GM18858 (cell line): ENCODE measurements at regions not wholly inside any gene's neighbourhood (a gene's known extent, or its start where the extent isn't known, plus 50 kb on each side); places are given as distances from the start of the nearest gene placed in this dataset.
"Not testable (repeated sequence)": the region's sequence is repeated elsewhere in the genome, so short reads cannot be mapped to it uniquely, and the experiment has no call there.

Experiments
- ATAC-seq: cut with Tn5 transposase; IDR thresholded peaks from one replicate; pipeline ENCODE4 v1.9.1; 2021; ENCODE audit not compliant: unreplicated experiment

DNA sequence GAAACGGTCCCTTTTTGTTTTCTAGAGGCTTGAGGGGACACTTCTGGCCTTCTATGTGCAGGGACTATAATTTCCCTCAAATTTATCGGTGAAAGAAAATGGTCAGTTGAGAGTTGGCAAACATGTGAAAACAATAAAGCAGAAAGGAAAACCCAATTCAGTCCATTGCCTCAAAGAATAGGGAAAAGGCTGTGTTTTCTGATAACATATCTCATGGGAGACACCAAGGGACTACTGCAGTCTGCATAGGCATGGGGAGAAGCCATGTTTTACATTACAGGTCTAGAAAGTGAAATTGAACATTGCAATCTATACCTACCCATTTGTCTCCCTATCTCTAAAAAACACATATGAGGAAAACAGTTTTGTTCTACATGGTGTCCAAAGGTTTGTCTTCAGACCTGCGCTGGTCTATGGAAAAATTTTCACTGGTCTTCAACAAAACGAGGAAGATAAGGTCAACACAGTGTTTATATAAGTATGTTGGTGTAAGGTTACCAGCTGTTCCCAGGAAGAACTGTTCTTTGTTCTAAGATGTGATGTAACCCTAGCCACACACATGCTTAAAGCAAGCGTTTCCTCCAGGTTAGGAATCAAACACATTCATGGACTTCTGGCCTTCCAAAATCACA, 179.7 kb downstream of the MREG start:
- ATAC-seq = no peak

DNA sequence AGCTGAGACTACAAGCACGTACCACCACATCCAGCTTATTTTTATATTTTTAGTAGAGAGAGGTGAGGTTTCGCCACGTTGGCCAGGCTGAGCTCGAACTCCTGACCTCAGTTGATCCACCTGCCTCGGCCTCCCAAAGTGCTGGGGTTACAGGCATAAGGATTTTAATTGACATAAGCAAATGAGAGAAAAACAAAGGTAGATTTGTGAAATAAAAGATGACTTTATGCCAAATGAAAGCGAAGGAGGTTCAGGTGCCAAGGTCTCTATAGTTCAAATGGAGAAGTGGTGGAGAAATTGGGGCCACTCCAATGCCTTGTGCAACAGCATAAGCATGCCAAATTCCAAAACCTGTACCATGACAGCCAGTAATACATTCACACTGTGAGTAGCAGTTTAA, 180.6 kb downstream of the MREG start:
- no peak for ATAC-seq

DNA sequence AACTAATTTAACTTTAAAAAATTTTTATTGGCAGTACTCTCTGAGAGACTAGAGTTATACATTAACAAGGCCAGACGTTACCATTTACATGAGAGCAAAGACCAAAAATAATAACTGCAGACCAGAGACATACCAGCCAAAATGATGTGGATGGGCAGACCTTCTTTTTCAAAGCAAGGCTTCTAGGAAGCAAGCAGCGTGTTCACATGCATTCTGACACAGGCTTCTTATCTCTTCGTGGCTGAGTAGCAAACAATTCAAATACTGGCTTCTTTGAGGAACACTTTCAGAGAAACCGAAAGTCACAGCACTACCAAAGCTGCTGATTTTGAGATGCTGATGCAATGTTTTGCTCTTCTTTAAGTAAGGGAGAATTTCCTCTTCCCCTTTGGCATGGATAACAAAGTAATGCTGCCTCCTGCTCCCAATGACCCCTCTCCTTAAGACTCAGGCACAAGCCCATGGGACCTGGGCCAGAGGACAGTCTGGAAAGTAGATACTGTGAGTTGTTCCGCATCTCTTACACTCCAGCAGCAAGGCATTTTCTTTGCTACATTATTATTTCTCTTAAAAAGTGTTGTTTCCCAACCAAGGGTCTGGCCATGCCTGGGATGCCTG, 181.9 kb downstream of the MREG start:
- no peak for ATAC-seq

DNA sequence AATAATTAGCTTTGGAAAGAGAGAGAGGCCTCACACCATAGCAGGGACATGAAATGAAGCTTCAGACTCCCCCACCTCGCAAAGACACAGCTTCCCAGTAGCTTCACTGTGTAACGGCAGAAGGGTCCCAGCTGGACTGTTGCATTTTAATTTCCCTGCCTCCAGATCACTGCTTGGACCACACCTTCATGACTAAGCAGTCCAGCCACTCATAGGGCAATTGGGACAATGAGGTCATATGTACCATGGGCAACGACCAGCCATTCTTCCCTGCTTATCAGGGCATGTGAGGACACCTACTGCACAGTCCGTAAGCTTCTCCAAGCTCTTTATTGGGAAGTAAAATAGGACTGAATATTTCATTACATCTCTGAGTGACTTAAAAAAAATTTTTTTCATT, 183.0 kb downstream of the MREG start:
- ATAC-seq = no peak

DNA sequence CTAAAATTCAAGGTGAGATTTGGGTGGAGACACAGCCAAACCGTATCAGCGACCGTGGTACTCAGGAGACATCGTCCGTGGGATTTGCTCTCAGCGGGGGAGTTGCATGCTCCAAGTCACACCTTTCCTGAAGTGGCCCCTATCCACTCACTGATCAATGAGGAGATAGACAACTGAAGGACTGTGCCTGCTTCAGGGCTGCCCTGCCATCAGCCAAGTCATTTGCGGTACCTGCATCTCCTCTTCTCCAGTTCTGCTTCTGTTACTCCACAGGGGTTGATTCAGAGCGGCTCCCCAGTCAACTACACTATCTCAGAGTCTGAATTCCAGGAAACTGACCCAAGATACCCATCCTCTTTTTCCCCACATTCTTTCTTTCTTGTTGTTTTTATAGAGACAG, 184.1 kb downstream of the MREG start:
- no peak for ATAC-seq

DNA sequence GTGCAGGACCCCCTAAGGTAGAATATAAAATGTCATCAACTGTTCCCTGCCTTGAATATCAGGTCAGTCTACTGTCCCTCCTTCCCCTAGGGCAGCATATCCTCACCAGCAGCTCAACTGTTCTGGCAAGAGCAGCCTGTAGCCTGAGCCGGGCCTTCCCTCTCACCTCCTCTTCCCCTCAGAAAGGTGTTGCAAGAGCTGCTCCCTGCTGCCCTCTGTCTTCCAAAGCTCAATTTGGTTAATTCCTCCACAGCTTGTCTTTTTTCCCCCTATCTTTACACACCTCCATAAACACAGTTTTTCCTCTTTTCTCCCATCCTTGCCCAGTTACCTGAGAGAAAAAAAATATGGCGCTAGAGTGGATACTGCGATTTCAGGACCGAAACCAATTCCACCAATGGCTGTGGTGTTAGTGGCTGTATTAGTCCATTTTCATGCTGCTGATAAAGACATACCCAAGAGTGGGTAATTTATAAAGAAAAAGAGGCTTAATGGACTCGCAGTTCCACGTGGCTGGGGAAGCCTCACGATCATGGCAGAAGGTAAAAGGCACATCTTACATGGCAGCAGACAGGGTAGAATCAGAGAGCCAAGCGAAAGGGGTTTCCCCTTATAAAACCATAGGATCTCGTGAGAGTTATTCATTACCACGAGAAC, 184.7 kb downstream of the MREG start:
- ATAC-seq = peak; percentile 92

DNA sequence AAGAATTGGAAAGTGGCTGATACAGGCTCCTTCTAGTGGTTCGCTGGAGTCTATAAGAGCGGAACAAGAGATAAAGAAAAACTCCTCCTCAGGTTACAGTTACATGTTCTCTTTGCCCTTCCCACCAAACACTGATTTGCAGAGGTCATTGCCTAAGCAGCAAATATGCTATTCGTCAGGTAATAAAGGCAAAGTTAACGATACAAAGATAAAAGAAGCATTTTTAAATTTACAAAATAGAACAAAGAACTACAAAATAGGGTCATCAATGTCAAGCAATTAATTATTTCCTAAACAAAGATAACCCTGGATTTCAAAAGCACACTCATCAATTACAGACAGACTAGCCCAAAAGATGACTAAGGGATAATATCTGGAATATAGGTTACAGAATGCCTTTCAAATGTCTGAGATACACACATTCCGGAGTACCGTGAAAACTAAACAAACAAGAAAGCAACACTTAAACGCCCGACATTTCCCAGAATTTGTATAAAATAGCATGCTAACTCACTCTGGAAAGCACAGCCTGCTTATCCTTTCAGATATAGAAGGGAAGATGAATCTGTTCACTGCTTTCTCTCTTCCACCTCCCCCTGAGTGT, 186.4 kb downstream of the MREG start:
- ATAC-seq = no peak

DNA sequence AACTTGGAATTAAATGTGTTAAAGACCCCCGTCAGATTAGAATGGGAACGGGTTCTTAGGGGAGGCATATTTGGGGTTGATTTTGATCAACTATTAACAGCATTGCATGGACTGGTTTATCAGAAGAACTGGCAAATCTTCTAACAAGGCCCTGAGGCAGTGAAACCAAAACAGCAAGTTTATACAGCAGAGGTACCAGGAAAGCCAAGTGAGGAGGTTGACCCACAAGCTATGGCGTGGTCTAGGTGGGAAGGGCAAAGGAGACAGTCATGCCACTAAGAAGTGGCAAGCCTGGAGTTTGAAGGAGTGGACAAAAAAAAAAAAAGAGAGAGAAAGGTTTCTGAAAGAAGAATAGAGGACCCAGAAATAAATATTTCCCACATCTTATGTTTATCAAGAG, 187.0 kb downstream of the MREG start:
- ATAC-seq = no peak

DNA sequence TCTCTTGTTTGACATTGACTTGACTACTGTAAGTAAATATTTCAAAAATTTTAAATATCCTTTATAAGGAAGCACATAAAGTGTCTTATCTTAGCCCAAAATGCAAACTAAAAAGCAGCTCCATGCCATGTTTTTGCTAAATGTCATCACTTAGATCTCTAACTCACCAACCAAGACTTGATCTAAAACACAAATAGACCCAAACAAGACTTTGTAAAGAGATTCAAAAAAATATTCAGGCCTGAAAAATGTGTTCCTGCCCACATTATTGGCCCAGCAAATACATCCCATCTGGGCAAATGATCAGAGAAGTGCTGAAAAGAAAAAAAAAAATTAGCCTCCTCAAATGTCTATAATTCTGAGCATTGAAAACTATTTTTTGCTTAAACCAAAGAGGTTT, 187.6 kb downstream of the MREG start:
- ATAC-seq = no peak

DNA sequence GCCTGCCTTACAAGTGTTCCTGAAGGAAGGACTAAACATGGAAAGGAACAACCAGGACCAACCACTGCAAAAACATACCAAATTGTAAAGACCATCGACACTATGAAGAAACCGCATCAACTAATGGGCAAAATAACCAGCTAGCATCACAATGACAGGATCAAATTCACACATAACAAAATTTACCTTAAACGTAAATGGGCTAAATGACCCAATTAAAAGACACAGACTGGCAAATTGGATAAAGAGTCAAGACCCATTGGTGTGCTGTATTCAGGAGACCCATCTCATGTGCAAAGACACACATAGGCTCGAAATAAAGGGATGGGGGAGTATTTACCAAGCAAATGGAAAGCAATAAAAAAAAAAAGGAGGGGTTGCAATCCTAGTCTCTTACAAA, 192.1 kb downstream of the MREG start:
- not testable (repeated sequence) for ATAC-seq

DNA sequence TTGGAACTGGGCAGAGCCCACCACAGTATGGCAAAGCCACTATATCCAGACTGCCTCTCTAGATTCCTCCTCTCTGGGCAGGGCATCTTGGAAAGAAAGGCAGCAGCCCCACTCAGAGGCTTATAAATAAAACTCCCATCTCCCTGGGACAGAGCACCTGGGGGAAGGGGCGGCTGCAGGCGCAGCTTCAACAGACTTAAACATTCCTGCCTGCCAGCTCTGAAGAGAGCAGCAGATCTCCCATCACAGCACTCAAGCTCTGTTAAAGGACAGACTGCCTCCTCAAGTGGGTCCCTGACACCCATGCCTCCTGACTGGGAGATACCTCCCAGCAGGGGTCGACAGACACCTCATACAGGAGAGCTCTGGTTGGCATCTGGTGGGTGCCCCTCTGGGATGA, 193.6 kb downstream of the MREG start:
- not testable (repeated sequence) for ATAC-seq

DNA sequence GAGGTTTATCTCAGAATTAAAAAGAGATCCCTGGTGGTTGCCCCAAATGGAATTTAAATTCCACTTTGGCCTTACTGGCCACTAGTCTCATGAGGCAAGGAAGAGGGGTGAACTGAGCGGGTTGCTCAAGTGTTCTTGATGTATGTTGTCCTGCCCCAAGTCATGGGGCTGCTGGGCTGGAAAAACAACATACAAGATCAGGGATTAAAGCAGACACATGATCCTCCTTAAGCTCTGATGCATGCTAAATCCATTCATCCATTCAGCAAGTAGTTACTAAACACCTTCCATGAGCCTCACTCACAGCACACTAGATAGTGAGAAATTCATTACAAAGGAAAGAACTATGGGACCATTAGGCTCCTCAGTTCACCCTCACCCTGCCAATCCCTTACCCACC, 196.3 kb downstream of the MREG start:
- no peak for ATAC-seq

DNA sequence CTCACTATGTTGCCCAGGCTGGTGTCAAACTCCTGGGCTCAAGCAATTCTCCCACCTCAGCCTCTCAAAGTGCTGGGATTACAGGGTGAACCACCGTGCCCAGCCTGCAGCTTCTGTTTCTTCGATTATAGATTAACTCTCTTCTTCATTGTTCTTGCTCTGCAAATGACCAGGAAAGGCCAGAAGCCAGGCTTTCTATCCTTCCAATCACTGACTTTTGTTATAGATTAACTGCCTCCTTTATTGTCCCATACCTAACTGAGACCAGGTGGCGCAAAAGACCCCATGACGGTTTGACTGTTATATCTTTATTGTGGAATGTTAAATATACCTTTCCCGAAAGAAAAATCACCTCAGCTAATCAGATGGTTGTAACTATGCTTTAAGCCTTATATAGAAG, 196.9 kb downstream of the MREG start:
- no peak for ATAC-seq

DNA sequence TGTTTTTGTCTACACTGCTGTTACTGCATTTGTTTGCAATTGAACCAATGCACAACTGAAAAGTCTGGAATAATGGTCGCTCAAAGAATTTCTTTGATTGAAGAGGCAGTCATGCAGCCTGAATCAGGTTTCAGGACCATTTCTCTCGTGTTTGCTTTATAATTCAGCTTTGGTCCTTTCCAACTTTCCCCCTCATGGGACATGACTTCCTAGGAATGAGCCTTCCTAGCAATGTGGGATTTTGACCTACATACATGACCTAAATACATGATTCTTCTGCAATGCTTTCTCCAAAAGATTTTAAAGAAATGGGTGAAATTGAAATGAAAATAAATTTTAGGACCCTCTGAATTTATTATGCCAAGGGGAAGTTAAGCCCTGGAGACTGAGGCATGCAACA, 197.4 kb downstream of the MREG start:
- ATAC-seq = no peak

DNA sequence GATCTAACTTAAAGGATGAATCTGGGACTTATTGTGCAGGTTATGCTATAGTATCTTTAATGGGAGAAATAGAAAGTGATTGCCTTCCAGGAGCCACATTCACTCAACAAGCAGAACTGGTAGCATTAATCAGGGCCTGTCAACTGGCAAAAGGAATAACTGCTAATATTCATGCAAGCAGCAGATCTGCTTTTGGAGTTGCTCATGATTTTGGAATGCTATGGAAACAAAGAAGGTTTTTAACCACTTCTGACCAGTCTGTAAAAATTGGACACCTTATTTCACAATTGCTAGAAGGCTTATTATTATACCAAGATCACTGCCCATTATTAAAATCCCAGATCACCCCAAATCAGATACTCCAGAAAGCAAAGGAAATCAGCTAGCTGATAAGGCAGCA, 200.4 kb downstream of the MREG start:
- ATAC-seq = no peak

DNA sequence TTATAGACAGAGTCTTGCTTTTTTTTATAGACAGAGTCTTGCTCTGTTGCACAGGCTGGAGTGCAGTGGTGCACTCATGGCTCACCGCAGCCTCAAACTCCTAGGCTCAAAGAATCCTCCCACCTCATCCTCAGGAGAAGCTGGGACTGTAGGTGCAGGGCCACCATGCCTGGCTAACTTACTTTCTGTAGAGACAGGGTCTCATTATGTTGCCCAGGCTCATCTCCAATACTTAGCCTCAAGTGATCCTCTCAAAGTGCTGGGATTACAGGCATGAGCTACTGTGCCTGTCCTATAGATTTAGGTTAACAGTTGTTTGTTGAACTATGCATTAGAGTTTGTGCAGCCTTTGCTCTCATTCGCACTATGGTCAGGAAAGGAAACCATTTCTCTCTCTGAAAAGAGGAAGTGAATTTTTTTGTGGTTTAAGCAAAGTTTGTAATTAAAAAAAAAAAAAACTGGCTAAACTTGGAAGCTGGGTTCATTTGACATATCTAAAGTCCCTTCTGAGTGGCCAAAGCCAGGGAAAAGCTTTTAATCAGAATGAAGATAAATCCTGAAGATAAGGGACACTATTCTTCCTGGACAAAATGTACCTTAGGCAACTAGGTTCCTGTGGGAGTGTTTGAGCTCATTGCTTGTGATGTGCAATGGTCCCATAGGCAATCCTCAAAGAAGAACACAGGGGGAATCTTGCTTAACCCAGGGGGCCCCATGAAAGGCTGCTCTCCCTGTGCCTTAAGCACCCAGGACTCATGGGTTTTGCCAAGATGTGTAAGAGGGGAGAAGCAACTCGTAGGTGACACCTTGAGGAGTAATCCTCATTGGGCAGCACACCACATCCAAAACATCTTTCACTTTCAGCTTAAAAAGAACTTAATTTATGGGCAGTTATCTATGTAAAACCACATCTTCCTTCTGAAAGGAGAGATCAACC, 201.7 kb downstream of the MREG start:
- ATAC-seq = peak; percentile 94

DNA sequence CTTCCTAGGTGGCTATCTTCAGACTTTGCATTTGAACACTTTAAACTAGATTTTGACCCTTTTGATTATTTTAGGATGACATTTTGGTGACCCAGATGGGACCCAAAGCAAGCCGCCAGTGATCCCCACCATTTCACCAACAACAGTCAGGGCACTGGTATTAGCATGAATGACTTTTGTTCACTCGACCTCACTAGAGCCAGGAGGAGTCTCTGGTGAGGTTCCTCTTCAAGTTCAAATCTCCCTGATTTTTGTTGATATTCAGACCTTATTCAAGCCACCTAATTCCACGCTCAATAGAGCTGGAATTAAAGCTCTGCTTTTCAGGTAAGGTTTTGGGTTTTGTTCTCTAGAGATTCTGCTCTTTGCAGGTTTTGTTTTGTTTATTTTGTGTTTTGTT, 202.3 kb downstream of the MREG start:
- ATAC-seq = peak; percentile 24

DNA sequence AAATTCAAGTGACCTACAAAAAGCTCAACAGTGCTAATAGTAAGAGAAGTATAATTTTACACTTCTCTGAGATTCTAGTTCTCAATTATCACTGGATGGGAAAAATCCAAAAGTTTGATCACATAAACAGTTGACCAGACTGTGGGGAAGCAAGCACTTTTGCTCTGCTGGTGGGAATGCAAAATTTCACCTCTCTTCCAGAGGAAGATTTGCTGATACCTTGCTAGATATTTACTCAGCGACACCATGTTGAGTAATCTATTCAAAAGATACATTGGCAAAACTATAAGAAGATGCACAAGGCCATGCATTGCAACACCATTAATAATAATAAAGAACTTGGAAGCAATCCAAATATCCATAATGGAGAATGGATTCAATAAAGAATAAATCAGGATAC, 204.4 kb downstream of the MREG start:
- ATAC-seq = no peak

DNA sequence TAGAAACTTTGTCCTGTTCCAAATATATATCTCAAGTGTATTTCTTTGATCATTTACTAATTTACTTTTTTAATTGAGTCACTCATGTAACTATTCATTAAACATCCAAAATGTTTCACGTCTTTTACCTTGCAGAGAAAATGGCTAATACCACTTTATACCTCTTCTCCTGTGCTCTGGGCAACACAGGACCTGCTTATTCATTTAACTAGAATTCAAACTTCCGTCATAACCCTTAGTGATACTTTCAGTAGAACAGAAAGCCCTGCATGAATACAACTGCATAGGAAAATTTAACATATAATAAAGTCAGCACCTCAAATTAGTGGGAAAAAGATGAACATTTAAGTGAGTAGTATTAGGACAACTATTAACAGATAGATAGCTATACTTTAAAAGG, 205.2 kb downstream of the MREG start:
- no peak for ATAC-seq

DNA sequence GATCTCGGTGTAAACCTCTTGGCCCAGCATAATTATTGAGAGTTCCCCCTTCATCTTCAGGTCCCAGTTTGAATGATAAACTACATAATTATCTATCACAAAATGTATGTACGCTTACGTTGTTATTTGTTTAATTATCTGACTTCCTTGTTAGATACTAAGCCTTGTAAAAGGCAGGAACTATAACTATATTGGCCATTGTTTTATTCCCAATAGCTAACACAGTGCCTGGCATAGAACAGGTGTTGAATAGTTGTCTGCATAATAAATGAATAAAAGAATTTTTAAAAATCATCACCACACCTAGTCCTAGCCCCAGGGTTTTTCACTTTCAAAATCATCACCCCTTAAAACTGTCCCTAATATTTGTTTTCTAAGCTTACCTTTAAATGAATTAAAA, 207.9 kb downstream of the MREG start:
- no peak for ATAC-seq

DNA sequence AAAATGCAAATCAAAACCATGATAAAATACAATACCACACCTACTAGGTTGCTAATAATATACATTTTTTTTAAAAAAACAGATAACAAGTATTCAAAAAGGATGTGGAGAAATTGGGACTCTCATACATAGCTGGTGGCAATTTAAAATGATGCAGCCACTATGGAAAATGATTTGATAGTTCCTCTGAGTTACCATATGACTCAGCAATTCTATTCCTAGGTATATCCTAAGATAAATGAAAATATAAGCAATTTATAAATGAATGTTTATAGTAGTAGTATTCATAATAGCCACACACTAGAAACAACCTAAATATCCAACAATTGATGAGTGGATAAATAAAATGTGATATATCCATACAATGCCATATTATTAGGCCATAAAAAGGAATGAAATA, 210.2 kb downstream of the MREG start:
- no peak for ATAC-seq
